ENCODE measurements at regions not wholly inside any gene's neighbourhood (a gene's known extent, or its start where the extent isn't known, plus 50 kb on each side); places are given as distances from the start of the nearest gene placed in this dataset.

GRCh38 chr10:131825150-131825848 is 75.5 kb upstream of the PPP2R2D start:
- TF ChIP-seq CTCF (IDR thresholded peaks at IDR 0.05; ENCODE audit: low read length) = no peak
- TF ChIP-seq EZH2 (optimal IDR thresholded peaks at IDR 0.05; ENCODE audit: low read depth, low read length) = no peak
- no peak for TF ChIP-seq EZH2phosphoT487 (IDR thresholded peaks at IDR 0.05; ENCODE audit: low read length)

All from MM.1S (cell line).